ENCODE measurements at regions not wholly inside any gene's neighbourhood (a gene's known extent, or its start where the extent isn't known, plus 50 kb on each side); places are given as distances from the start of the nearest gene placed in this dataset.
"Not testable (repeated sequence)": the region's sequence is repeated elsewhere in the genome, so short reads cannot be mapped to it uniquely, and the experiment has no call there.

DNA sequence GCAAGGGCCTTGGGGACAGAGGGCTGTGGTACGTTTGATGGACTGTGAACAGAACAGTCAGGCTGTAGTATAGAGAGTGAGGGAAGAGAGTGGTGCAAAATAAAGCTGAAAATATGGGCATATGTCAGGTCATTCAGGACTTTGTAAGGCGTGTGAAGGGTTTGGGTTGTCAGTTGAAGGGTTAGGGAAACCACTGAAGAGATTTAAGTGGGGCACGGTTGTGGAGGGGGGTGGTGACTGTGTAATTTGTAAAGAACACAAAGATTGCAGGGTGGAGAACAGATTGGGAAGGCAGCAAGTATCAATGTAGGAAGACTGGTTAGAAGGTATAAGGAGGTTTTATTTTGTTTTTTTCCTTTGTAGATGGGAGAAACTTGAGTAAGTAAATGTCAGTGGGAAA, 349.8 kb downstream of the DLEU7 start:
- CTCF ChIA-PET: no interaction called here
- TF ChIP-seq CTCF (conservative IDR thresholded peaks at IDR 0.05; ENCODE audit: low read depth, low read length) (no peak), EZH2 (IDR thresholded peaks at IDR 0.05; ENCODE audit: borderline replicate concordance, low read depth, low read length, poor library complexity, severe bottlenecking) (no peak)
- Histone ChIP-seq H3K36me3 (ENCODE audit: insufficient read depth, low read length, poor library complexity, severe bottlenecking) (no peaks in the 10 kb centered on the region), H3K4me1 (ENCODE audit: insufficient read depth, low read length, poor library complexity, severe bottlenecking) (no peaks in the 10 kb centered on the region), H3K4me3 (ENCODE audit: low read depth, low read length, poor library complexity, severe bottlenecking) (no peak overlapping the region), H3K9me3 (ENCODE audit: low read depth, low read length, poor library complexity, severe bottlenecking) (no peaks in the 10 kb centered on the region), H3K27ac (ENCODE audit: low read depth, low read length, poor library complexity, severe bottlenecking) (no peak overlapping the region), H3K27me3 (replicated peaks; ENCODE audit: insufficient read depth, low read depth, low read length, poor library complexity) (no peaks in the 10 kb centered on the region)
- DNase-seq (ENCODE audit: low spot score): no peak
- POLR2A ChIA-PET (ENCODE audit: low non-redundant PET): no interaction called here
- intact Hi-C loops (cut with micrococcal nuclease; ENCODE audit: unreplicated experiment): no loop called here
- no TSS peak for BruUV-seq (replicated peaks)

DNA sequence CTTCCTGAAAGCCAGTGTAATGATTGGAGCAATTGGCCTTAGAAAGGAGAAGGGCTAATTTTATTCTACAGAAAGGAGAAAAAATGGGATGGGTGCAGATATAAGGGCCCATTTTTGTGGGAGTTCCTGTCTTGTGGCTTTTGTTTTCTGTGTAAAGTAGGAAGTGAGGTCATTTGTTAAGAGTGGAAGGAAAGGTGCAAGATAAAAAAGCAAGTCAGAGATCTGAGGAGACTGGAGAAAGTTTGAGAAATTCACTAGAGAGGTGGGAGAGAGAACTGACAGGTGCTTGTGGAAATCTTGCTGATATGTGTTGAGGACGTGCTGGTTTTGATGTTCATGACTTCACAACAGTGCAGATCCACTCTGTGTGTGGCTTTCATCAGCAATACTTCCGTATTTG, 349.4 kb downstream of the DLEU7 start:
- no TSS peak for BruUV-seq (replicated peaks)
- intact Hi-C loops (cut with micrococcal nuclease; ENCODE audit: unreplicated experiment): no loop called here
- H3K27me3 ChIP-seq (replicated peaks; ENCODE audit: insufficient read depth, low read depth, low read length, poor library complexity): no peaks in the 10 kb centered on the region
- no peak overlapping the region for H3K27ac ChIP-seq (ENCODE audit: low read depth, low read length, poor library complexity, severe bottlenecking)
- ChIA-PET CTCF (no interaction called here), POLR2A (ENCODE audit: low non-redundant PET) (no interaction called here)
- no peak overlapping the region for H3K4me3 ChIP-seq (ENCODE audit: low read depth, low read length, poor library complexity, severe bottlenecking)
- DNase-seq (ENCODE audit: low spot score): no peak
- no peaks in the 10 kb centered on the region for H3K36me3 ChIP-seq (ENCODE audit: insufficient read depth, low read length, poor library complexity, severe bottlenecking)
- no peaks in the 10 kb centered on the region for H3K4me1 ChIP-seq (ENCODE audit: insufficient read depth, low read length, poor library complexity, severe bottlenecking)
- H3K9me3 ChIP-seq (ENCODE audit: low read depth, low read length, poor library complexity, severe bottlenecking): no peaks in the 10 kb centered on the region
- TF ChIP-seq EZH2 (IDR thresholded peaks at IDR 0.05; ENCODE audit: borderline replicate concordance, low read depth, low read length, poor library complexity, severe bottlenecking): no peak

- H3K27ac ChIP-seq (ENCODE audit: low read depth, low read length, poor library complexity, severe bottlenecking); H3K4me1 ChIP-seq (ENCODE audit: insufficient read depth, low read length, poor library complexity, severe bottlenecking); H3K9me3 ChIP-seq (ENCODE audit: low read depth, low read length, poor library complexity, severe bottlenecking); H3K36me3 ChIP-seq (ENCODE audit: insufficient read depth, low read length, poor library complexity, severe bottlenecking); POLR2A ChIA-PET (ENCODE audit: low non-redundant PET); H3K4me3 ChIP-seq (ENCODE audit: low read depth, low read length, poor library complexity, severe bottlenecking); CTCF ChIA-PET; DNase-seq (ENCODE audit: low spot score); H3K27me3 ChIP-seq (replicated peaks; ENCODE audit: insufficient read depth, low read depth, low read length, poor library complexity); intact Hi-C loops (cut with micrococcal nuclease; ENCODE audit: unreplicated experiment); BruUV-seq (replicated peaks): not testable (repeated sequence)
Observed at GRCh38 chr13:50503212-50503611, 340.3 kb downstream of the DLEU7 start.

GRCh38 chr13:50509167-50509566, 334.3 kb downstream of the DLEU7 start:
- POLR2A ChIA-PET (ENCODE audit: low non-redundant PET): no interaction called here
- BruUV-seq (replicated peaks): no TSS peak
- intact Hi-C loops (cut with micrococcal nuclease; ENCODE audit: unreplicated experiment): no loop called here
- no peaks in the 10 kb centered on the region for H3K9me3 ChIP-seq (ENCODE audit: low read depth, low read length, poor library complexity, severe bottlenecking)
- no peak overlapping the region for H3K4me3 ChIP-seq (ENCODE audit: low read depth, low read length, poor library complexity, severe bottlenecking)
- no peaks in the 10 kb centered on the region for H3K36me3 ChIP-seq (ENCODE audit: insufficient read depth, low read length, poor library complexity, severe bottlenecking)
- H3K27ac ChIP-seq (ENCODE audit: low read depth, low read length, poor library complexity, severe bottlenecking): no peak overlapping the region
- CTCF ChIA-PET: no interaction called here
- DNase-seq (ENCODE audit: low spot score): no peak
- TF ChIP-seq EZH2 (IDR thresholded peaks at IDR 0.05; ENCODE audit: borderline replicate concordance, low read depth, low read length, poor library complexity, severe bottlenecking): no peak
- no peak for TF ChIP-seq CTCF (conservative IDR thresholded peaks at IDR 0.05; ENCODE audit: low read depth, low read length)
- no peaks in the 10 kb centered on the region for H3K27me3 ChIP-seq (replicated peaks; ENCODE audit: insufficient read depth, low read depth, low read length, poor library complexity)
- H3K4me1 ChIP-seq (ENCODE audit: insufficient read depth, low read length, poor library complexity, severe bottlenecking): no peaks in the 10 kb centered on the region
